ENCODE measurements at regions not wholly inside any gene's neighbourhood (a gene's known extent, or its start where the extent isn't known, plus 50 kb on each side); places are given as distances from the start of the nearest gene placed in this dataset.

DNA sequence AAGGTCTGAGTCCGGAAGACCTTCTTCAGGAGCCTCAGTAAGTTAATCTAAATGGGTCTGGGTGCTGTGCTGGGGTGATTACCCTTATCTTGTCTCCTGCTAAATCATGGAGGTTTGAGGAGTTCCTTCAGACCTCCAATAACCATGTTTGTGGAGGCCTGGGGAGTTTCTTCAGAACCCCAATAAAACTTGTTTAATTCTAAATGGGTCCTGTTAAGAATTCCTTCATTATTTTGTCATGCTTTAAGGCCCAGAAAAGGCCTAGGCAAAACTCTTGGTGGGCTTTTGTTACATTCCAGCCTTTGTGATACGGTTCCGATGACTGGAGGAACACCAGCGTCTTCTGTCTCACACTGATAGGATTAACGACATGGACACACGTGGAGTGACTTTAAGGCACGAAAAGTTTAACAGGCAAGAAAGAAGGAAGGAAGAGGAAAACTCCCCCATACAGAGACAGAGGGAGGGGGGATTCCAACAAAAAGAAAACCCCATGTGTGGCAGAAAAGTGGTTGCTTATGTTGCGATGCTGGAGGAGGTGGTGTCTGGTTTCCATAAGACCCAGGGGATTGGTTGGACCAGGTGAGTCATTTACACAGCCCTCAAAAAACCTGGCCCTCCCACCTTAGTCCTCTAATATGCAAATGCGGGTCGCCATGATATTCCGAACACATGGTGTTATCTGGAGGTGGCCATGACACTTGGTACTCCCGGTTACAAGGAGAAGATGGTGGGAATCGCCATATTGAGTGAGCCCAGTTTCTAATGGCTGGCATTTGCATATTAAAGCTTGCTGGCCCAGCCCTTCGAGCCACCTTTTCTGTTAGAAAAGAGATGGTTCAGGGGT, 72.6 kb upstream of the MFGE8 start (continued):
- TF ChIP-seq ARID1B (IDR thresholded peaks at IDR 0.05) (peak; percentile 91), ZNF311 (CRISPR knock-in tag; IDR thresholded peaks at IDR 0.05) (no peak; the same call in 1 of the 2 replicates), ZNF695 (CRISPR knock-in tag; IDR thresholded peaks at IDR 0.05) (no peak), CSDE1 (IDR thresholded peaks at IDR 0.05) (no peak), ZNF764 (CRISPR knock-in tag; IDR thresholded peaks at IDR 0.05; ENCODE audit: low read depth) (no peak), SRSF3 (IDR thresholded peaks at IDR 0.05; ENCODE audit: insufficient read depth, low read length) (no peak), ZBTB17 (CRISPR knock-in tag; IDR thresholded peaks at IDR 0.05) (0 out of 2 replicates have a peak, but pooled peaks have one; percentile 27), ZNF431 (CRISPR knock-in tag; IDR thresholded peaks at IDR 0.05) (no peak), SRSF1 (IDR thresholded peaks at IDR 0.05; ENCODE audit: low read depth, low read length) (no peak), NFE2L1 (tag; IDR thresholded peaks at IDR 0.05; ENCODE audit: borderline replicate concordance, low read depth) (no peak), ASH1L (IDR thresholded peaks at IDR 0.05; ENCODE audit: borderline replicate concordance, low read depth, partially characterized antibody) (no peak), NRF1 (conservative IDR thresholded peaks at IDR 0.05 in 1 of 2, IDR thresholded peaks at IDR 0.05 in 1 of 2) (no peak), HDGF (IDR thresholded peaks at IDR 0.05) (no peak), ZBTB1 (CRISPR knock-in tag; IDR thresholded peaks at IDR 0.05; ENCODE audit: borderline replicate concordance, low read depth) (no peak), ZNF239 (CRISPR knock-in tag; IDR thresholded peaks at IDR 0.05) (0 out of 2 replicates have a peak, but pooled peaks have one; percentile 9)
- TF ChIP-seq, protein P1, sequence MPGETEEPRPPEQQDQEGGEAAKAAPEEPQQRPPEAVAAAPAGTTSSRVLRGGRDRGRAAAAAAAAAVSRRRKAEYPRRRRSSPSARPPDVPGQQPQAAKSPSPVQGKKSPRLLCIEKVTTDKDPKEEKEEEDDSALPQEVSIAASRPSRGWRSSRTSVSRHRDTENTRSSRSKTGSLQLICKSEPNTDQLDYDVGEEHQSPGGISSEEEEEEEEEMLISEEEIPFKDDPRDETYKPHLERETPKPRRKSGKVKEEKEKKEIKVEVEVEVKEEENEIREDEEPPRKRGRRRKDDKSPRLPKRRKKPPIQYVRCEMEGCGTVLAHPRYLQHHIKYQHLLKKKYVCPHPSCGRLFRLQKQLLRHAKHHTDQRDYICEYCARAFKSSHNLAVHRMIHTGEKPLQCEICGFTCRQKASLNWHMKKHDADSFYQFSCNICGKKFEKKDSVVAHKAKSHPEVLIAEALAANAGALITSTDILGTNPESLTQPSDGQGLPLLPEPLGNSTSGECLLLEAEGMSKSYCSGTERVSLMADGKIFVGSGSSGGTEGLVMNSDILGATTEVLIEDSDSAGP (CRISPR knock-in tag; IDR thresholded peaks at IDR 0.05), result no peak
- TF ChIP-seq, protein P2, sequence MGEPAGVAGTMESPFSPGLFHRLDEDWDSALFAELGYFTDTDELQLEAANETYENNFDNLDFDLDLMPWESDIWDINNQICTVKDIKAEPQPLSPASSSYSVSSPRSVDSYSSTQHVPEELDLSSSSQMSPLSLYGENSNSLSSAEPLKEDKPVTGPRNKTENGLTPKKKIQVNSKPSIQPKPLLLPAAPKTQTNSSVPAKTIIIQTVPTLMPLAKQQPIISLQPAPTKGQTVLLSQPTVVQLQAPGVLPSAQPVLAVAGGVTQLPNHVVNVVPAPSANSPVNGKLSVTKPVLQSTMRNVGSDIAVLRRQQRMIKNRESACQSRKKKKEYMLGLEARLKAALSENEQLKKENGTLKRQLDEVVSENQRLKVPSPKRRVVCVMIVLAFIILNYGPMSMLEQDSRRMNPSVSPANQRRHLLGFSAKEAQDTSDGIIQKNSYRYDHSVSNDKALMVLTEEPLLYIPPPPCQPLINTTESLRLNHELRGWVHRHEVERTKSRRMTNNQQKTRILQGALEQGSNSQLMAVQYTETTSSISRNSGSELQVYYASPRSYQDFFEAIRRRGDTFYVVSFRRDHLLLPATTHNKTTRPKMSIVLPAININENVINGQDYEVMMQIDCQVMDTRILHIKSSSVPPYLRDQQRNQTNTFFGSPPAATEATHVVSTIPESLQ (CRISPR knock-in tag; IDR thresholded peaks at IDR 0.05), result no peak
- TF ChIP-seq, protein P3, sequence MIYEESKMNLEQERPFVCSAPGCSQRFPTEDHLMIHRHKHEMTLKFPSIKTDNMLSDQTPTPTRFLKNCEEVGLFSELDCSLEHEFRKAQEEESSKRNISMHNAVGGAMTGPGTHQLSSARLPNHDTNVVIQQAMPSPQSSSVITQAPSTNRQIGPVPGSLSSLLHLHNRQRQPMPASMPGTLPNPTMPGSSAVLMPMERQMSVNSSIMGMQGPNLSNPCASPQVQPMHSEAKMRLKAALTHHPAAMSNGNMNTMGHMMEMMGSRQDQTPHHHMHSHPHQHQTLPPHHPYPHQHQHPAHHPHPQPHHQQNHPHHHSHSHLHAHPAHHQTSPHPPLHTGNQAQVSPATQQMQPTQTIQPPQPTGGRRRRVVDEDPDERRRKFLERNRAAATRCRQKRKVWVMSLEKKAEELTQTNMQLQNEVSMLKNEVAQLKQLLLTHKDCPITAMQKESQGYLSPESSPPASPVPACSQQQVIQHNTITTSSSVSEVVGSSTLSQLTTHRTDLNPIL (CRISPR knock-in tag; IDR thresholded peaks at IDR 0.05), result no peak
- TF ChIP-seq, protein P4, sequence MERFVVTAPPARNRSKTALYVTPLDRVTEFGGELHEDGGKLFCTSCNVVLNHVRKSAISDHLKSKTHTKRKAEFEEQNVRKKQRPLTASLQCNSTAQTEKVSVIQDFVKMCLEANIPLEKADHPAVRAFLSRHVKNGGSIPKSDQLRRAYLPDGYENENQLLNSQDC (CRISPR knock-in tag; IDR thresholded peaks at IDR 0.05), result no peak
- TF ChIP-seq, protein P5, sequence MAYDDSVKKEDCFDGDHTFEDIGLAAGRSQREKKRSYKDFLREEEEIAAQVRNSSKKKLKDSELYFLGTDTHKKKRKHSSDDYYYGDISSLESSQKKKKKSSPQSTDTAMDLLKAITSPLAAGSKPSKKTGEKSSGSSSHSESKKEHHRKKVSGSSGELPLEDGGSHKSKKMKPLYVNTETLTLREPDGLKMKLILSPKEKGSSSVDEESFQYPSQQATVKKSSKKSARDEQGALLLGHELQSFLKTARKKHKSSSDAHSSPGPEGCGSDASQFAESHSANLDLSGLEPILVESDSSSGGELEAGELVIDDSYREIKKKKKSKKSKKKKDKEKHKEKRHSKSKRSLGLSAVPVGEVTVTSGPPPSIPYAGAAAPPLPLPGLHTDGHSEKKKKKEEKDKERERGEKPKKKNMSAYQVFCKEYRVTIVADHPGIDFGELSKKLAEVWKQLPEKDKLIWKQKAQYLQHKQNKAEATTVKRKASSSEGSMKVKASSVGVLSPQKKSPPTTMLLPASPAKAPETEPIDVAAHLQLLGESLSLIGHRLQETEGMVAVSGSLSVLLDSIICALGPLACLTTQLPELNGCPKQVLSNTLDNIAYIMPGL (CRISPR knock-in tag; IDR thresholded peaks at IDR 0.05), result no peak

All from K562 (cell line).